Tibial nerve (tissue), 4 donors: ENCODE measurements at regions not wholly inside any gene's neighbourhood (a gene's known extent, or its start where the extent isn't known, plus 50 kb on each side); places are given as distances from the start of the nearest gene placed in this dataset.
A peak's percentile ranks its signal among the peaks of the same experiment; 100 is the strongest.

Experiments used
- DNase-seq, 2 donors: peaks; one replicate each; pipeline ENCODE4 v3.0.0-alpha.2; 2019; ENCODE audit warnings: low spot score in 2 of 2
- H3K27ac ChIP-seq, 4 donors: fragments of 200-600 bp; sonication (generic) in 3 of 4; one replicate each; pipeline ENCODE4 v1.5.1; 2017 to 2019; ENCODE audit warnings: mild to moderate bottlenecking in 1 of 4
- H3K27me3 ChIP-seq, 2 donors: fragments of 200-600 bp; sonication (generic) in 1 of 2; one replicate each; pipeline versions ENCODE4 v1.5.1 to v1.6.0; 2017 to 2019
- H3K36me3 ChIP-seq, 3 donors: fragments of 200-600 bp; sonication (generic); one replicate each; pipeline ENCODE4 v1.5.1; 2018 to 2019
- H3K4me1 ChIP-seq, 4 donors: fragments of 200-600 bp; sonication (generic) in 3 of 4; one replicate each; pipeline ENCODE4 v1.5.1; 2017 to 2019
- H3K4me3 ChIP-seq, 4 donors: fragments of 200-600 bp; sonication (generic) in 3 of 4; one replicate each; pipeline ENCODE4 v1.5.1; 2017 to 2019; ENCODE audit warnings: mild to moderate bottlenecking in 1 of 4, moderate library complexity in 1 of 4
- H3K9me3 ChIP-seq, 4 donors: fragments of 200-600 bp; sonication (generic) in 3 of 4; one replicate each; pipeline ENCODE4 v1.5.1; 2017 to 2019
- CTCF ChIP-seq, 5 experiments: fragments of 200-600 bp in 3 of 5; fragments of 450-650 bp in 2 of 5; sonication (generic) in 3 of 5; IDR thresholded peaks; one replicate each; pipeline ENCODE4 v1.5.1; 2016 to 2019; ENCODE audit warnings: antibody characterized with exemption in 5 of 5, mild to moderate bottlenecking in 3 of 5, moderate library complexity in 2 of 5
- EP300 ChIP-seq, 2 donors: sonication (generic); formaldehyde crosslinking; IDR thresholded peaks; one replicate each; pipeline ENCODE4 v1.6.1; 2017; ENCODE audit warnings: antibody characterized with exemption in 2 of 2, mild to moderate bottlenecking in 1 of 2
- POLR2A ChIP-seq, 2 donors: fragments of 450-650 bp; IDR thresholded peaks; one replicate each; pipeline ENCODE4 v1.6.1; 2017; ENCODE audit warnings: antibody characterized with exemption in 2 of 2, mild to moderate bottlenecking in 2 of 2, moderate library complexity in 2 of 2
- WGBS, 2 donors: methylation state at CpG; one replicate each; pipeline ENCODE4 v1.1.5; 2018; 5-methylcytosine and 5-hydroxymethylcytosine counted together

GRCh38 chr5:159507055-159507454 lies 176.8 kb upstream of the IL12B start:
- Histone ChIP-seq H3K36me3 (no peaks in the 10 kb centered on the region), H3K9me3 (no peaks in the 10 kb centered on the region), H3K27me3 (no peaks in the 10 kb centered on the region), H3K27ac (no peak overlapping the region), H3K4me3 (no peak overlapping the region), H3K4me1 (peaks cover 0 to 20% (median 0%) of the 10 kb centered on the region in 4 donors)
- DNase-seq = no peak
- TF ChIP-seq POLR2A (IDR thresholded peaks at IDR 0.05) (no peak), EP300 (IDR thresholded peaks at IDR 0.05) (no peak), CTCF (IDR thresholded peaks at IDR 0.05) (no peak)
- WGBS, 2 donors = 80 to 82% methylated on average over 2 of the region's 2 CpGs

- no peak overlapping the region for H3K4me3 ChIP-seq
- no peak overlapping the region for H3K27ac ChIP-seq
- H3K9me3 ChIP-seq = no peaks in the 10 kb centered on the region
- DNase-seq = no peak
- H3K4me1 ChIP-seq = peaks cover 0 to 20% (median 0%) of the 10 kb centered on the region in 4 donors
- H3K27me3 ChIP-seq = no peaks in the 10 kb centered on the region
- WGBS, 2 donors = 92 to 97% methylated on average over 3 of the region's 3 CpGs
- no peaks in the 10 kb centered on the region for H3K36me3 ChIP-seq
- TF ChIP-seq CTCF (IDR thresholded peaks at IDR 0.05) = no peak
- no peak for TF ChIP-seq EP300 (IDR thresholded peaks at IDR 0.05)
- TF ChIP-seq POLR2A (IDR thresholded peaks at IDR 0.05) = no peak
These were observed 177.4 kb upstream of the IL12B start for GRCh38 chr5:159507661-159508060.

GRCh38 chr5:159508344-159508743 lies 178.1 kb upstream of the IL12B start:
- Histone ChIP-seq H3K4me3 (no peak overlapping the region), H3K27ac (no peak overlapping the region), H3K27me3 (no peaks in the 10 kb centered on the region), H3K4me1 (peaks cover 0 to 20% (median 0%) of the 10 kb centered on the region in 4 donors), H3K36me3 (no peaks in the 10 kb centered on the region), H3K9me3 (no peaks in the 10 kb centered on the region)
- no peak for DNase-seq
- WGBS, 2 donors = 69 to 80% methylated on average over 5 of the region's 5 CpGs
- TF ChIP-seq EP300 (IDR thresholded peaks at IDR 0.05) = no peak
- no peak for TF ChIP-seq CTCF (IDR thresholded peaks at IDR 0.05)
- TF ChIP-seq POLR2A (IDR thresholded peaks at IDR 0.05) = no peak

- TF ChIP-seq POLR2A (IDR thresholded peaks at IDR 0.05) (no peak), CTCF (IDR thresholded peaks at IDR 0.05) (no peak), EP300 (IDR thresholded peaks at IDR 0.05) (no peak)
- 82 to 84% methylated on average over 7 of the region's 7 CpGs for WGBS, 2 donors
- peaks cover 0 to 19% (median 0%) of the 10 kb centered on the region in 4 donors for H3K4me1 ChIP-seq
- no peak overlapping the region for H3K4me3 ChIP-seq
- no peaks in the 10 kb centered on the region for H3K36me3 ChIP-seq
- no peak overlapping the region for H3K27ac ChIP-seq
- no peaks in the 10 kb centered on the region for H3K9me3 ChIP-seq
- no peaks in the 10 kb centered on the region for H3K27me3 ChIP-seq
- no peak for DNase-seq
These were observed 178.8 kb upstream of the IL12B start for GRCh38 chr5:159509002-159509660.

- Histone ChIP-seq H3K9me3 (no peaks in the 10 kb centered on the region), H3K4me1 (peaks cover 0 to 7% (median 0%) of the 10 kb centered on the region in 4 donors), H3K36me3 (no peaks in the 10 kb centered on the region), H3K4me3 (no peak overlapping the region), H3K27ac (no peak overlapping the region), H3K27me3 (no peaks in the 10 kb centered on the region)
- peak in 1 of 2 donors; percentile 19 for DNase-seq
- 46 to 61% methylated on average over 3 of the region's 3 CpGs for WGBS, 2 donors
- TF ChIP-seq EP300 (IDR thresholded peaks at IDR 0.05) (no peak), CTCF (IDR thresholded peaks at IDR 0.05) (no peak), POLR2A (IDR thresholded peaks at IDR 0.05) (no peak)
These were observed 180.0 kb upstream of the IL12B start for GRCh38 chr5:159510282-159510681.
